ENCODE measurements at regions not wholly inside any gene's neighbourhood (a gene's known extent, or its start where the extent isn't known, plus 50 kb on each side); places are given as distances from the start of the nearest gene placed in this dataset.
A peak's percentile ranks its signal among the peaks of the same experiment; 100 is the strongest.

DNA sequence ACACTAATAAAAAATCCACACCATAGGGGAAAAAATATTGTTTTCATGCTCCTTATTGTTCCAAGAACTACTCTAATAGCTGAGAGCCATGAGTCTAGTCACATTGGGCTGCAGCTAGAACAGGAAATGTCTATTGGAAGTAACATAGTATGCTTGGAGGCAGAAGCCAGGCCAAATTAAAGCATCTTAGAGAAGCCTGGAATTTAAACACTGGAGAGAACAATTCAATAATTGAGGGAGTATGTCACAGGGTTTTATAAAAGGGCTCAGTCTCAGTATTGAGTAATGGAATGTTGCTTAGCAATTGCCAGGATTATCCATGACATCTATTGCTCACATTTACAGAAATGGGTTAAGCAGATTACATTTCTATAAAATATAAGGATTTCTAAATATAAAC is 471.3 kb downstream of the LMO4 start:
- FAIRE-seq (no peak), DNase-seq (ENCODE audit: insufficient read length, low spot score) (no peak)

DNA sequence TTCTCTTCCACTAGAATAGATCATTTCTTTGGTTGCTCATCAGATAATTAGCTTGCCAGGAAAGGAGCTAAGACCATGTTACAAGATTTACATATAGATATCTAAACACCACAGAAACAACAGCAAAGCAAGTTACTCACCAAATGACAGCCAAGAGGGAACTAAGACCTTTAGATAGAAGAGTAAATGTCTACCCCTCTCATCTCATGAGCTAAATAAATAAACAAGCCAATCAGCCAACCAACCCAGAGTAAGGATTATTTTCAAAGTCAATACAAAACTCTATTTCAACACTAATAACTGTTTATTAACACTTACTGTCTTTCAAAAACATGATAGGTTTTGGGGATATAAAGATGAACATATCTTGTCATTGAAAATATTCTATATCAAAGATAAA is 474.7 kb downstream of the LMO4 start:
- no peak for DNase-seq (ENCODE audit: insufficient read length, low spot score)
- no peak for FAIRE-seq

- DNase-seq (ENCODE audit: insufficient read length, low spot score) (no peak), FAIRE-seq (no peak)
These were observed 475.4 kb downstream of the LMO4 start for GRCh38 chr1:87804128-87804527.

GRCh38 chr1:87805666-87806378 is 477.1 kb downstream of the LMO4 start:
- DNase-seq (ENCODE audit: insufficient read length, low spot score) (no peak), FAIRE-seq (no peak)

DNA sequence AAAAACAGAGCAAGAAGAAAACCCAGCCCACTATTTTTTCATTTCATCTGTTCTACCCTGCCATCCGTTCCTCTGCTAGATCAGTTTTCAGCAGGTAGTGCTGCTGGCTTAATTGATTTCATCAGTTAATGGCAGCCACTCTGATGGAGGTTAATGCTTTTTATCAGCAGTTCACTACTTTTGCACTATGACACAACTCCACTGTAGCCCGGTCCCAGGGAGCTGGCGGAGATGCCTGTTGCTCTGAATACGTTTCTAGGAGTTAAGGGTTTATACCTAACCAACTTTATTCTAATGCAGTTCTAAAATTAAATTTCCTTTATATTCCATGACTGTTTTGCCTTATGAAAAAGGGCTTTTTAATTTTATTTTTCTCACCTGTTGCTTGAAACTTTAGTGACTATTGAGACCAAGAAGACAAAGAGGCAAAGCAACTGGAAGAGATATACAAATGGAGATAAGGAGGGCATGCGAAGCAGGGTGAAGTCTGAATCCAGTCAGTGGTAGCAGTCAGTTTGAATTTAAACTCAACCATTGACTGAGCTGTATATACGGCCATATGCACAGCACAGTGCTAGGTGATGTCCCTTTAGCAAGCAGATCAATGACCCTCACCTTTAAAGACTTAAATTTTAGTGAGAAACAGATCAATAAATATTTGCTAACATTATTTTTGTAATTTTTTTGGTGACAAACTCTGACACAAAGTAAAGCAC is 477.9 kb downstream of the LMO4 start:
- FAIRE-seq (no peak), DNase-seq (ENCODE audit: insufficient read length, low spot score) (no peak)

DNA sequence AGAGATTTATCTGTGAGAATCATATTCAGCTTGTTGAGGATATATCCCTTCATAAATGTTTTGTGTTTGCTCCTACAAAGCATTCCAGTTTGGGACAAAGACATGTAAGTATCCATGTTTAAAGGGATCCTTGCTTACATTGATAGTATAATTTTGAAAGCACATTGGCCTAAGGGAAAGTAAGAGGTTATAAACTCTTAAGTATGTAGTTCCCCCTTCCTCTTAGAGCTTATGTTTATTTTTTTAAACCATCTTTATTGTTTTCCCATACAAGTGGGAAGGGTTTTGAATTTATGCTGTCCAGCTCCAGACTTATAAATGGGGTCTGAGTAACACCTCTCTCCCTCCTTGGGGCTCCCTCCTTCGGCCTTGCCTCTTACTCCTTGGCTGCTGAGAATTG is 481.5 kb downstream of the LMO4 start:
- FAIRE-seq, result no peak
- no peak for DNase-seq (ENCODE audit: insufficient read length, low spot score)

DNA sequence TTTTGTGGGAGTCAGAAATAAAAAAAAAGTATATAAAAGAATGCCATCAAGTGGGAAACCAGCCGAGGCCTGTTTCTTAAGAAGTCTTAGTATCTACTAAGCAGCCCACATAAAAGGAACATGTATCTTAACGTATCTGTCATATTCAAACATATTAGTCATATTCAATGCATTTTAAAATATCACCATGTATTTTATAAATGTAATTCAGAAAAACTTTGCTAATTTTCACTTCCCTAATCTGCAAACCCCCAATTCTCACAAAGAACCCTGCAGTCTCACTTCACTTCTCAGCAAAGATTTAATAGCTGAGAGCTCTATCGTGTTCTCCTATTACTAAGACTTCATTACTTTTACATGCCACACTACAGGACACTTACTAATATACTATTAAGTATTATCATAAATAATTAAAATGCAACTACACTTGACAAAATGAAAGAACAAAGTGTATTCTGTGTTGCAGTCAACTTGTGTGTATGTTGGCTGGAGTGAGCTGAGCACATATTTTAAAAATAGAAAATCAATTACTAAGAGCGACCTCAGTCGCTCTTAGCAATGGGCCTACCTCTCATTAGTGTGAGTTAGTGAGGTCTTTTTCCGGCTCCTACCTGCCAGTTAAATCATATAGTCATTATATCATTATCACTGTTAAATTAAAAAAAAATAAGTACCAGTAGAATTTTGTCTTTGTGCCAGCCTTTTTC is 484.3 kb downstream of the LMO4 start:
- DNase-seq (ENCODE audit: insufficient read length, low spot score), result no peak
- FAIRE-seq, result no peak

DNA sequence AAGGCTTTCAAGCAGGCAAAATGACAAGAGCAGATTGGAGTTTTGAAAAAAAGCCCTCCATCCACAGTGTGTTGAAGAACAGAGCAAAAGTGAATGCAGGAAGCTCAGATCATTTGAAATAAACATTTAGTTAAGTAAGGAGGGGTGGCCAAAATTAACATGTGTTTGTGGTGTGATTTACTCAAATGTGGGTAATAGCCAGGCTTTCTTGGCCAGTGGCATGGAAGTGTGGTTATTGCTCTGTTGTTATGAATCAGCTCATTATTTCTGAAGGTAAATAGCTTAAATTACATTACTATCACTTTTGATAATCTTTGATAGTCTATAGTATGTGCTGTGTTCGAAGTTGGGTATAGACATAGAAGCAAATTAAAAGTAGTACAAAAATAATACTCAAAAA is 485.9 kb downstream of the LMO4 start:
- FAIRE-seq (no peak), DNase-seq (ENCODE audit: insufficient read length, low spot score) (no peak)

GRCh38 chr1:87816646-87817045 is 488.0 kb downstream of the LMO4 start:
- DNase-seq (ENCODE audit: insufficient read length, low spot score) (no peak), FAIRE-seq (no peak)

- FAIRE-seq (no peak), DNase-seq (ENCODE audit: insufficient read length, low spot score) (no peak)
These were observed 492.1 kb downstream of the LMO4 start for GRCh38 chr1:87820668-87821334.

- DNase-seq (ENCODE audit: insufficient read length, low spot score) (no peak), FAIRE-seq (no peak)
These were observed 492.6 kb downstream of the LMO4 start for GRCh38 chr1:87821335-87821697.

- FAIRE-seq, result peak; percentile 87
- peak; percentile 29 for DNase-seq (ENCODE audit: insufficient read length, low spot score)
These were observed 498.1 kb downstream of the LMO4 start for GRCh38 chr1:87826681-87827251.

DNA sequence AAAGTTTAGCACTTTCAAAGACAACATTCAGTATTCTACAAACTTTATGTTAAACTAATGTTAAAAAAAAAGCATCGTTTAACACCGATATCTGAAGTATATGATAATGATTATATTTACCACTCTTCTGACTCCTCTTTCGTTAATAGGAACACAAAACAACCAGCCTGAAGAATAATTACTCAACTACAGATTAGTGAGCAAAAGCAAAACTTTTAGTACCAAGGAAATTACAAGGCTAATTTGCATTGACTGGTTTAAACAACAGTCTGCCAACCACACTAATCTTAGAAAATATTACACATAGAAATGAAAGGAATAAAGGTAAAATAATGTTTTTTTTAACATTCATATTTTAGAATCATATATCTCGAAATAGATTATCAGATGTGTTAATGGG is 500.7 kb downstream of the LMO4 start:
- no peak for DNase-seq (ENCODE audit: insufficient read length, low spot score)
- FAIRE-seq, result peak; percentile 89

- DNase-seq (ENCODE audit: insufficient read length, low spot score) (no peak), FAIRE-seq (no peak)
These were observed 501.8 kb downstream of the LMO4 start for GRCh38 chr1:87830432-87830978.

- DNase-seq (ENCODE audit: insufficient read length, low spot score), result no peak
- FAIRE-seq, result no peak
These were observed 504.5 kb downstream of the LMO4 start for GRCh38 chr1:87833166-87833565.

DNA sequence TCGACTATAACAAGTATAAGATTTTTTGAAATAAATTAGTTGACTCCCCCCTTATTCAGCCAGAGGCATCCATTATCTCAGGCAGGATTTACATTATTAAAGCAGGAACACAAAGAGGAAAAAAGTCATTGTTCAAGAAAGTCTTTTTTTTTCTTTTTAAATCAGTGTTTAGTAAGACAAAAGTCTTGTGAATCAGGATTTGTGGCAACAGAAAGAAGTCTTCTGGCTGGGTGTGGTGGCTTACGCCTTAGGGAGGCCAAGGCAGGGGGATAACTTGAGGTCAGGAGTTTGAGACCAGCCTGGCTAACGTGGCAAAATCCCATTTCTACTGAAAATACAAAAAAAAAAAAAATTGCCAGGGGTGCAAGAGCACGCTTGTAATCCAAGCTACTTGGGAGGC is 505.5 kb downstream of the LMO4 start:
- no peak for FAIRE-seq

DNA sequence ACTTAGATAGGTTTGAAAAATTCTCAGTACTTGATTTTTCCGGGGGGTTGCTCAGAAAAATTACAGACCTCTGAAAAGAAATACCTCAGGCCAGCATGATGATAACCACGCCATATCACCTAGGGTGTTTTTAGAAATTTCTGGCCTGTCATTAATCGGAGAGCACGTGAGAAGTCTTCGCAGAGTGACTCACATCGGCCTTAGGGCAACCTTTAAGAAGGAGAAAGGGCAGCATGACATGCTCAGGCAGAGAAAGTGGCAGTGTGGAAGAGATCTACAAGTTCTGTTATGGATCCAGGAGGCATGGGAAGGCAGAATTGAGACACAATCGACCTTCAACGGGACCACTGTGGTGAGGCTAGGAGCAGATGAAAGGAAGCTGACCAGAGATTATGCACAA is 506.3 kb downstream of the LMO4 start:
- no peak for FAIRE-seq

More for the DNA sequence above, 505.5 kb downstream of the LMO4 start:
- no peak for DNase-seq (ENCODE audit: insufficient read length, low spot score)

GRCh38 chr1:87840767-87841166 is 512.1 kb downstream of the LMO4 start:
- FAIRE-seq (peak; percentile 88), DNase-seq (ENCODE audit: insufficient read length, low spot score) (peak; percentile 17)

More for the DNA sequence above, 506.3 kb downstream of the LMO4 start:
- DNase-seq (ENCODE audit: insufficient read length, low spot score), result no peak

GRCh38 chr1:87841332-87841731 is 512.7 kb downstream of the LMO4 start:
- DNase-seq (ENCODE audit: insufficient read length, low spot score) (no peak), FAIRE-seq (no peak)

DNA sequence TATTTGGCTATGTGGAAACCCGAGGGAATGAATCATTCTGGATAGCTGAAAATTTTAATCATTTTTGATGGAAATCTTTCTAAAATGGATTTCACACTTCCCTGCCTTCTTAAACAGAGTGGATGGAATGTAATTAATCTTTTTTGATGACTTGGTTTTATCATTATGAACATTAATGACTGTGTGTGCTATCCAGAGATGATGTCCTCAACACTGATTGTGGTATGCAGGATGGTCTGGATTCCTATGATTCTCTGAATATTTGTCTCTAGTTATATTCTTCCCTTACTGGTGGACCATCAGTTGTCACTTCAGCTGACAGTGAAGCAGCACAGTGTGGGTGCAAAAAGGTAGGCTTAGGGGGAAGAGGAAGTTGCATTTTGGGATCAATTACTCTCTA is 513.5 kb downstream of the LMO4 start:
- no peak for DNase-seq (ENCODE audit: insufficient read length, low spot score)
- no peak for FAIRE-seq

DNA sequence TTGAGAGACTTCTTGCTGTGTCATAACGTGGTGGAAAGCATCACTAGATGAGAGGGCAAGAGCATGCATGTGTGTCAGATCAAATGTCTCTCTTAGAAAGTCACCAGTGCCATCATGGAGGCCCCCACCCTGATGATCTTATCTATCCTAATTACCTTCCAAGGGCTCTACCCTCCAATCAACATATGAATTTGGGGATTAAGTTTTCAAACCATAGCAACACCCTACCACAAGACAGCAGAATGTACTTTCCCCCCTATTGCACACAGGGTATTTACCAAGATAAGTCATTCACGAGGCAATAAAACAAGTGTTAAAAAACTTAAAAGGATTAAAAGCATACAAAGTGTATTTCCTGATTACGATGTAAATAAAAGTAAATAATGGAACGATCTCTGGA is 515.6 kb downstream of the LMO4 start:
- FAIRE-seq (no peak), DNase-seq (ENCODE audit: insufficient read length, low spot score) (no peak)

Measured in GM19239 (cell line).